ENCODE measurements at regions not wholly inside any gene's neighbourhood (a gene's known extent, or its start where the extent isn't known, plus 50 kb on each side); places are given as distances from the start of the nearest gene placed in this dataset.
"Not testable (repeated sequence)": the region's sequence is repeated elsewhere in the genome, so short reads cannot be mapped to it uniquely, and the experiment has no call there.

DNA sequence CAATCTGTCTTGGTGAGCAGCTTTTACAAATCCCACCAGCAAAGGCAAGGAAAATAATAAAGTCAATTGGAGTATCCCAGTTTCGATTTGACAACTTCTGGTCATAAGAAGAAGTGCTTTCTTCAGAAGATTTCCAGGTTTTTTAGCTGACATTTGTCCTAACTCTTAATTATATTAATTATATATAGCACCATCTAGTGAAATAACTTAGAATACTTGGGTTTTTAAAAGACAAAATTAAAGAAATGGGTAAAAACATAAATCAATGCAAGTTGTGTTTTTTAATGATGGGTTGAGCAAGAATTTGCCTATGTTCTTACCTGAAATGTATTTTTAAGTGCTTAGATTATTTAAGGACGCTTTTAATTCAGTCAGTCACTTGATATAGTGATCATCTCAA lies 421.8 kb downstream of the ACTL7B start:
- TF ChIP-seq CTCF (IDR thresholded peaks at IDR 0.05): peak; percentile 23
- no peaks in the 10 kb centered on the region for H3K27me3 Mint-ChIP-seq (ENCODE audit: unreplicated experiment)
- no peak overlapping the region for H3K4me3 Mint-ChIP-seq (ENCODE audit: unreplicated experiment)
- H3K36me3 Mint-ChIP-seq (ENCODE audit: unreplicated experiment): peaks cover 4% of the 10 kb centered on the region
- no peak overlapping the region for H3K27ac Mint-ChIP-seq (ENCODE audit: unreplicated experiment)
- peaks cover 20% of the 10 kb centered on the region for H3K9me3 Mint-ChIP-seq (ENCODE audit: unreplicated experiment)
- H3K4me1 Mint-ChIP-seq (ENCODE audit: unreplicated experiment): peaks cover 12% of the 10 kb centered on the region
- no peak for DNase-seq (ENCODE audit: extremely low spot score, unreplicated experiment)

- Mint-ChIP-seq H3K36me3 (ENCODE audit: unreplicated experiment) (peaks cover 4% of the 10 kb centered on the region), H3K9me3 (ENCODE audit: unreplicated experiment) (peaks cover 39% of the 10 kb centered on the region), H3K4me1 (ENCODE audit: unreplicated experiment) (peaks cover 7% of the 10 kb centered on the region), H3K27me3 (ENCODE audit: unreplicated experiment) (no peaks in the 10 kb centered on the region), H3K4me3 (ENCODE audit: unreplicated experiment) (no peak overlapping the region), H3K27ac (ENCODE audit: unreplicated experiment) (no peak overlapping the region)
- no peak for TF ChIP-seq CTCF (IDR thresholded peaks at IDR 0.05)
- DNase-seq (ENCODE audit: extremely low spot score, unreplicated experiment): no peak
These were observed 425.1 kb downstream of the ACTL7B start for GRCh38 chr9:108430655-108431054.

- Mint-ChIP-seq H3K36me3 (ENCODE audit: unreplicated experiment) (peaks cover 4% of the 10 kb centered on the region), H3K4me3 (ENCODE audit: unreplicated experiment) (no peak overlapping the region), H3K4me1 (ENCODE audit: unreplicated experiment) (no peaks in the 10 kb centered on the region), H3K27me3 (ENCODE audit: unreplicated experiment) (no peaks in the 10 kb centered on the region), H3K27ac (ENCODE audit: unreplicated experiment) (no peak overlapping the region), H3K9me3 (ENCODE audit: unreplicated experiment) (peaks cover 39% of the 10 kb centered on the region)
- DNase-seq (ENCODE audit: extremely low spot score, unreplicated experiment): no peak
- TF ChIP-seq CTCF (IDR thresholded peaks at IDR 0.05): no peak
These were observed 428.0 kb downstream of the ACTL7B start for GRCh38 chr9:108427751-108428150.

DNA sequence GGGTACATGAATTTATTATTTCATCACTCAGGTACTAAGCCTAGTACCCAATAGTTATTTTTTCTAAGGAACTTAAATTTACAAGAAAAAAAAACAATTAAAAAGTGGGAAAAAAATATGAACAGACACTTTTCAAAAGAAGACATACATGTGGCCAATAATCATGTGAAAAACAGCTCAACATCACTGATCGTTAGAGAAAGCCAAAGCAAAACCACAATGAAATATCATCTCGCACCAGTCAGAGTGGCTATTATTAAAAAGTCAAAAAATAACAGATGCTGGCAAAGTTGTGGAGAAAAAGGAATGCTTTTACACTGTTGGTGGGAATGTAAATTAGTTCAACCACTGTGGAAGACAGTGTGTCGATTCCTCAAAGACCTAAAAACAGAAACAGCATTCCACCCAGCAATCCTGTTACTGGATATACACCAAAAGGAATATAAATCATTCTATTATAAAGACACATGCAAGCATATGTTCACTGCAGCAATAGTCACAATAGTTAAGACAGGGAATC lies 429.3 kb downstream of the ACTL7B start:
- not testable (repeated sequence) for H3K4me3 Mint-ChIP-seq (ENCODE audit: unreplicated experiment); H3K36me3 Mint-ChIP-seq (ENCODE audit: unreplicated experiment); H3K27ac Mint-ChIP-seq (ENCODE audit: unreplicated experiment); H3K4me1 Mint-ChIP-seq (ENCODE audit: unreplicated experiment); DNase-seq (ENCODE audit: extremely low spot score, unreplicated experiment); H3K27me3 Mint-ChIP-seq (ENCODE audit: unreplicated experiment)
- peaks cover 29% of the 10 kb centered on the region for H3K9me3 Mint-ChIP-seq (ENCODE audit: unreplicated experiment)

GRCh38 chr9:108423433-108423832 lies 432.4 kb downstream of the ACTL7B start:
- Mint-ChIP-seq H3K27ac (ENCODE audit: unreplicated experiment) (no peak overlapping the region), H3K4me3 (ENCODE audit: unreplicated experiment) (no peak overlapping the region), H3K4me1 (ENCODE audit: unreplicated experiment) (no peaks in the 10 kb centered on the region), H3K9me3 (ENCODE audit: unreplicated experiment) (peaks cover 27% of the 10 kb centered on the region), H3K36me3 (ENCODE audit: unreplicated experiment) (no peaks in the 10 kb centered on the region), H3K27me3 (ENCODE audit: unreplicated experiment) (no peaks in the 10 kb centered on the region)
- no peak for TF ChIP-seq CTCF (IDR thresholded peaks at IDR 0.05)
- no peak for DNase-seq (ENCODE audit: extremely low spot score, unreplicated experiment)

- Mint-ChIP-seq H3K27me3 (ENCODE audit: unreplicated experiment) (no peaks in the 10 kb centered on the region), H3K36me3 (ENCODE audit: unreplicated experiment) (no peaks in the 10 kb centered on the region), H3K9me3 (ENCODE audit: unreplicated experiment) (peaks cover 11% of the 10 kb centered on the region), H3K4me1 (ENCODE audit: unreplicated experiment) (peaks cover 10% of the 10 kb centered on the region), H3K4me3 (ENCODE audit: unreplicated experiment) (no peak overlapping the region), H3K27ac (ENCODE audit: unreplicated experiment) (no peak overlapping the region)
- no peak for DNase-seq (ENCODE audit: extremely low spot score, unreplicated experiment)
- no peak for TF ChIP-seq CTCF (IDR thresholded peaks at IDR 0.05)
These were observed 436.4 kb downstream of the ACTL7B start for GRCh38 chr9:108419379-108419778.

Measured in osteocyte (in vitro differentiated cells).